ENCODE measurements at regions not wholly inside any gene's neighbourhood (a gene's known extent, or its start where the extent isn't known, plus 50 kb on each side); places are given as distances from the start of the nearest gene placed in this dataset.

GRCh38 chr22:47240116-47240515, 477.7 kb downstream of the TBC1D22A start:
- TF ChIP-seq EZH2 (IDR thresholded peaks at IDR 0.05) (no peak), POLR2AphosphoS5 (IDR thresholded peaks at IDR 0.05; ENCODE audit: borderline replicate concordance, low read depth, low read length) (no peak)
